ENCODE measurements at regions not wholly inside any gene's neighbourhood (a gene's known extent, or its start where the extent isn't known, plus 50 kb on each side); places are given as distances from the start of the nearest gene placed in this dataset.

- no peak for TF ChIP-seq CREB5 (CRISPR knock-in tag; IDR thresholded peaks at IDR 0.05; ENCODE audit: low read depth)
- TF ChIP-seq GLIS3 (CRISPR knock-in tag; IDR thresholded peaks at IDR 0.05), result no peak
These were observed 208.4 kb downstream of the ACTR3B start (continued) for GRCh38 chr7:152967958-152968357.

GRCh38 chr7:152968514-152968913, 209.0 kb downstream of the ACTR3B start:
- ATAC-seq, result no peak
- no peak for TF ChIP-seq CSRNP3 (CRISPR knock-in tag; IDR thresholded peaks at IDR 0.05)

- no peak for ATAC-seq
- no peak for TF ChIP-seq CREB5 (CRISPR knock-in tag; IDR thresholded peaks at IDR 0.05; ENCODE audit: low read depth)
- no peak for TF ChIP-seq BACH2 (CRISPR knock-in tag; IDR thresholded peaks at IDR 0.05; ENCODE audit: borderline replicate concordance)
- TF ChIP-seq POU6F1 (CRISPR knock-in tag; IDR thresholded peaks at IDR 0.05; ENCODE audit: borderline replicate concordance, low read depth), result no peak
- no peak for TF ChIP-seq SNAI2 (CRISPR knock-in tag; IDR thresholded peaks at IDR 0.05)
- no peak for TF ChIP-seq ZNF70 (CRISPR knock-in tag; IDR thresholded peaks at IDR 0.05)
- TF ChIP-seq RARB (CRISPR knock-in tag; IDR thresholded peaks at IDR 0.05), result no peak
- no peak for TF ChIP-seq CSRNP3 (CRISPR knock-in tag; IDR thresholded peaks at IDR 0.05)
- no peak for TF ChIP-seq ISL1 (CRISPR knock-in tag; IDR thresholded peaks at IDR 0.05)
- no peak for TF ChIP-seq PATZ1 (CRISPR knock-in tag; IDR thresholded peaks at IDR 0.05; ENCODE audit: borderline replicate concordance)
- no peak for TF ChIP-seq ZFP30 (CRISPR knock-in tag; IDR thresholded peaks at IDR 0.05)
- no peak for TF ChIP-seq CSDC2 (CRISPR knock-in tag; IDR thresholded peaks at IDR 0.05)
- TF ChIP-seq PPARA (CRISPR knock-in tag; IDR thresholded peaks at IDR 0.05; ENCODE audit: borderline replicate concordance), result no peak
- TF ChIP-seq ARNTL (CRISPR knock-in tag; IDR thresholded peaks at IDR 0.05; ENCODE audit: borderline replicate concordance, low read depth), result no peak
- no peak for TF ChIP-seq TCF4 (CRISPR knock-in tag; IDR thresholded peaks at IDR 0.05; ENCODE audit: borderline replicate concordance)
- TF ChIP-seq ZC3H10 (CRISPR knock-in tag; IDR thresholded peaks at IDR 0.05), result no peak
These were observed 209.8 kb downstream of the ACTR3B start for GRCh38 chr7:152969335-152969734.

- no peak for ATAC-seq
- TF ChIP-seq PPARA (CRISPR knock-in tag; IDR thresholded peaks at IDR 0.05; ENCODE audit: borderline replicate concordance) (no peak), TCF4 (CRISPR knock-in tag; IDR thresholded peaks at IDR 0.05; ENCODE audit: borderline replicate concordance) (no peak), TOX (CRISPR knock-in tag; IDR thresholded peaks at IDR 0.05; ENCODE audit: borderline replicate concordance) (no peak), GLIS3 (CRISPR knock-in tag; IDR thresholded peaks at IDR 0.05) (no peak), ARNTL (CRISPR knock-in tag; IDR thresholded peaks at IDR 0.05; ENCODE audit: borderline replicate concordance, low read depth) (no peak), SNAI2 (CRISPR knock-in tag; IDR thresholded peaks at IDR 0.05) (no peak), BACH2 (CRISPR knock-in tag; IDR thresholded peaks at IDR 0.05; ENCODE audit: borderline replicate concordance) (no peak), CSDC2 (CRISPR knock-in tag; IDR thresholded peaks at IDR 0.05) (no peak), ZNF565 (CRISPR knock-in tag; conservative IDR thresholded peaks at IDR 0.05; ENCODE audit: low read depth) (no peak), ZNF70 (CRISPR knock-in tag; IDR thresholded peaks at IDR 0.05) (no peak), POU6F1 (CRISPR knock-in tag; IDR thresholded peaks at IDR 0.05; ENCODE audit: borderline replicate concordance, low read depth) (no peak), CREB5 (CRISPR knock-in tag; IDR thresholded peaks at IDR 0.05; ENCODE audit: low read depth) (no peak), OSR1 (CRISPR knock-in tag; IDR thresholded peaks at IDR 0.05) (no peak), ZNF8 (CRISPR knock-in tag; IDR thresholded peaks at IDR 0.05) (no peak), ZFP30 (CRISPR knock-in tag; IDR thresholded peaks at IDR 0.05) (no peak), ZFP3 (CRISPR knock-in tag; IDR thresholded peaks at IDR 0.05) (no peak), CSRNP3 (CRISPR knock-in tag; IDR thresholded peaks at IDR 0.05) (no peak), RARB (CRISPR knock-in tag; IDR thresholded peaks at IDR 0.05) (no peak), ZC3H10 (CRISPR knock-in tag; IDR thresholded peaks at IDR 0.05) (no peak)
These were observed 210.3 kb downstream of the ACTR3B start for GRCh38 chr7:152969839-152970238.

Measured in SK-N-SH treated with all-trans-retinoic acid at 6 μM for 48 hours (cell line).